BJ (cell line): ENCODE measurements at regions not wholly inside any gene's neighbourhood (a gene's known extent, or its start where the extent isn't known, plus 50 kb on each side); places are given as distances from the start of the nearest gene placed in this dataset.

Source experiments
- CTCF ChIA-PET: fragments of 350-600 bp; formaldehyde crosslinking; extraction: SDS; loops from one replicate; lab custom pipeline; 2021; ENCODE audit warnings: antibody characterized with exemption, inconsistent platforms; lab: Yijun Ruan, JAX
- POLR2A ChIA-PET: fragments of 300-600 bp; sonication (Branson Sonifier 250); formaldehyde crosslinking; extraction: SDS; loops from one replicate; lab custom pipeline; 2021; ENCODE audit warnings: antibody characterized with exemption; lab: Charles Lee
- DNase-seq: peaks from one replicate; pipeline ENCODE4 v3.0.0-alpha.2; 2011; ENCODE audit warnings: low read depth
- H3K27me3 ChIP-seq: 2 replicates; pipeline ENCODE4 v1.6.0; 2011; ENCODE audit warnings: low read length; ENCODE audit not compliant: control insufficient read depth, insufficient read depth
- H3K36me3 ChIP-seq: 2 replicates; pipeline ENCODE4 v1.5.1; 2011; ENCODE audit warnings: low read length; ENCODE audit not compliant: control insufficient read depth, insufficient read depth
- H3K4me3 ChIP-seq: 2 replicates; pipeline ENCODE4 v1.5.1; 2011; ENCODE audit warnings: low read depth, mild to moderate bottlenecking, control low read depth, low read length
- CTCF ChIP-seq: IDR thresholded peaks from 2 replicates; pipeline ENCODE4 v1.5.1; 2011; ENCODE audit warnings: low read depth, mild to moderate bottlenecking, control low read depth, inconsistent platforms, low read length, moderate library complexity; ENCODE audit not compliant: insufficient read depth

GRCh38 chr15:85927931-85928537 lies 133.3 kb upstream of the KLHL25 start:
- no peak for TF ChIP-seq CTCF
- no peak for DNase-seq
- CTCF ChIA-PET, result no interaction called here
- POLR2A ChIA-PET, result no interaction called here
- Histone ChIP-seq H3K27me3 (no peaks in the 10 kb centered on the region), H3K4me3 (no peak overlapping the region), H3K36me3 (no peaks in the 10 kb centered on the region)

DNA sequence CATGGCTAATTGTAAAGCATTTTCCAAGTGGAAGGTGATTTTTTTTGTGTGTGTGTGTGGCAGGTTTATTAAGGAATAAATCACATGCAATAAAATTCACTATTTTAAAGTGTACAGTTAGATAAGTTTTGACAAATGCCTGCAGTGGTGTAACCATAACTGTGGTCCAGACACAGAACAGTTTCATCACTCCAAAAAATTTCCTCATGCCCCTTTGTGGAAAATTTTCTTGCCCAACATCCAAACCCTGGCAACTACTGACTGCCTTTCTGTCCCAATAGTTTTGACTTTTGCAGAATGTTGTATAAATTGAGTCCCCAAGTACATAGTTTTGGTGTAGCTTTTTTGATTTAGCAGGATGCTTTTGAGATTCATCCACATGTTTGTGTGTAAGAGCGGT lies 135.1 kb upstream of the KLHL25 start:
- CTCF ChIA-PET, result no interaction called here
- H3K4me3 ChIP-seq, result no peak overlapping the region
- TF ChIP-seq CTCF, result no peak
- no peaks in the 10 kb centered on the region for H3K27me3 ChIP-seq
- H3K36me3 ChIP-seq, result no peaks in the 10 kb centered on the region
- no peak for DNase-seq
- POLR2A ChIA-PET, result no interaction called here

DNA sequence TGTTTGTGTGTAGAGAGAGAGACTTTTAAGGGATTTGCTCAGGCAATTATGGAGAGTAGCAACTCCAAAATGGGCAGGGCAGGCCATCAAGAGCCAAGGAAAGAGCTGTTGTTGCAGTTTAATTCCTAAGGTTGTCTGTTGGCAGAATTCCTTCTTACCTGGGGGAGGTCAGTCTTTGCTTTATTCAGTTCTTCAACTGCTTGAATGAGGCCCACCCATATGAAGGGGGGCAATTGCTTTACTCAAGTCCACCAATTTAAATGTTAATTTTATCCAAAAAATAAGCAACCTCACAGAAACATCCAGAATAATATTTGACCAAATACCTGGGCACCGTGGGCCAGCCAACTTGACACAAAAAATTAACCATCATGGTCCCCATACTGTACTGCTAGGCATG lies 137.7 kb upstream of the KLHL25 start:
- Histone ChIP-seq H3K27me3 (no peaks in the 10 kb centered on the region), H3K4me3 (no peak overlapping the region), H3K36me3 (no peaks in the 10 kb centered on the region)
- POLR2A ChIA-PET, result no interaction called here
- CTCF ChIA-PET, result no interaction called here
- no peak for DNase-seq
- TF ChIP-seq CTCF, result no peak

DNA sequence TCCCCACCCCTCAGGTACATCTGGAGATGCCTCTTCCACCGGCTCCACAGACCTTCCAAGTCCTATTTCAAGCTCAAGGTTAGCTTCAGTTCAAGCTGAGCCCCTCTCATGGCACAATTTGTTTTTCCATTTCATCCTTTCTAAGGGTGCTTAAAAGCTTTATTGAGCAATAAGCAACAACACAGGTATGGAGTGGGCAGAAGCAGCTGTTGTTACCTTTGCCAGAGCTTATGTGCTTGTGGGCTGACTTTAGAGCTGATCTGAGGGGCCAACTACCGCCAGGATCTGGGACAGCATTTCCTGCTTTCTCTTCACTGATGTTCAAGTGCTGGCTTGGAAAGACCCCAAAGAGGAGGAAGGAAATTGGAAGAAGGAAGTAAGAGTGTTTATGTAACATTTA lies 140.0 kb upstream of the KLHL25 start:
- no peaks in the 10 kb centered on the region for H3K36me3 ChIP-seq
- H3K27me3 ChIP-seq, result no peaks in the 10 kb centered on the region
- POLR2A ChIA-PET, result no interaction called here
- no peak overlapping the region for H3K4me3 ChIP-seq
- TF ChIP-seq CTCF, result no peak
- CTCF ChIA-PET, result no interaction called here
- no peak for DNase-seq

- DNase-seq, result no peak
- Histone ChIP-seq H3K36me3 (no peaks in the 10 kb centered on the region), H3K4me3 (no peak overlapping the region), H3K27me3 (no peaks in the 10 kb centered on the region)
- ChIA-PET CTCF (no interaction called here), POLR2A (no interaction called here)
- no peak for TF ChIP-seq CTCF
Observed at GRCh38 chr15:85935182-85935581, 140.5 kb upstream of the KLHL25 start.
